Glutamatergic neuron (in vitro differentiated cells): ENCODE measurements at regions not wholly inside any gene's neighbourhood (a gene's known extent, or its start where the extent isn't known, plus 50 kb on each side); places are given as distances from the start of the nearest gene placed in this dataset.

ENCODE experiments used
- DNase-seq: peaks from one replicate; pipeline ENCODE4 v3.0.0; 2022
- H3K27ac Mint-ChIP-seq: one replicate; pipeline ENCODE4 v1.8.0; 2020; ENCODE audit warnings: mild to moderate bottlenecking, mixed read lengths, inconsistent platforms; ENCODE audit not compliant: unreplicated experiment
- H3K27me3 Mint-ChIP-seq: one replicate; pipeline ENCODE4 v1.8.0; 2020; ENCODE audit warnings: mild to moderate bottlenecking, moderate library complexity, mixed read lengths, inconsistent platforms; ENCODE audit not compliant: unreplicated experiment
- H3K36me3 Mint-ChIP-seq: one replicate; pipeline ENCODE4 v1.8.0; 2020; ENCODE audit warnings: mild to moderate bottlenecking, mixed read lengths, inconsistent platforms; ENCODE audit not compliant: unreplicated experiment
- H3K4me1 Mint-ChIP-seq: one replicate; pipeline ENCODE4 v1.8.0; 2020; ENCODE audit warnings: mild to moderate bottlenecking, low read depth, mixed read lengths, inconsistent platforms; ENCODE audit not compliant: unreplicated experiment
- H3K4me3 Mint-ChIP-seq: one replicate; pipeline ENCODE4 v1.8.0; 2020; ENCODE audit warnings: mild to moderate bottlenecking, mixed read lengths, inconsistent platforms; ENCODE audit not compliant: unreplicated experiment
- H3K9me3 Mint-ChIP-seq: one replicate; pipeline ENCODE4 v1.8.0; 2020; ENCODE audit warnings: mild to moderate bottlenecking, moderate library complexity, mixed read lengths, inconsistent platforms; ENCODE audit not compliant: unreplicated experiment
- TF ChIP-seq, protein P1 (sequence below): fragments of 200-600 bp; sonication (generic); IDR thresholded peaks from one replicate; pipeline ENCODE4 v1.5.0; 2021; ENCODE audit not compliant: partially characterized antibody, unreplicated experiment

DNA sequence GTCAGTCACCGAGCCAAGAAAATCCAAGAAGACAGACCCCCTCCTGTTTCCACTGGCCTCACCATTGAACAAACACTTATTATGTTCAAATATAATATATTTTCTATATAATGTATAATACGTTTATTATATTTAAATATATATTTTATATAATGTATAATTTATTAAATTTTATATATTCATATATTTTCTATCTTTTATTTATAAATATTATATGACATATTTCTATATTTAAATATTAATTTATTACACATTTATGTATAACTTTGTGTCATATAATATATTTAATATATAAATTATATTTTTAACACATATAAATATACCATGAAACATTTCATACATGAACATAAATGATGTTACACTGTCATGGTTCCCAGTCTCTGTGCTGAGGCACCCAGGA, 60.9 kb upstream of the RMDN2 start:
- Mint-ChIP-seq H3K4me3 (no peak overlapping the region), H3K36me3 (no peaks in the 10 kb centered on the region), H3K27ac (no peak overlapping the region), H3K9me3 (peaks cover 4% of the 10 kb centered on the region), H3K4me1 (no peaks in the 10 kb centered on the region), H3K27me3 (no peaks in the 10 kb centered on the region)
- no peak for DNase-seq
- TF ChIP-seq, protein P1, sequence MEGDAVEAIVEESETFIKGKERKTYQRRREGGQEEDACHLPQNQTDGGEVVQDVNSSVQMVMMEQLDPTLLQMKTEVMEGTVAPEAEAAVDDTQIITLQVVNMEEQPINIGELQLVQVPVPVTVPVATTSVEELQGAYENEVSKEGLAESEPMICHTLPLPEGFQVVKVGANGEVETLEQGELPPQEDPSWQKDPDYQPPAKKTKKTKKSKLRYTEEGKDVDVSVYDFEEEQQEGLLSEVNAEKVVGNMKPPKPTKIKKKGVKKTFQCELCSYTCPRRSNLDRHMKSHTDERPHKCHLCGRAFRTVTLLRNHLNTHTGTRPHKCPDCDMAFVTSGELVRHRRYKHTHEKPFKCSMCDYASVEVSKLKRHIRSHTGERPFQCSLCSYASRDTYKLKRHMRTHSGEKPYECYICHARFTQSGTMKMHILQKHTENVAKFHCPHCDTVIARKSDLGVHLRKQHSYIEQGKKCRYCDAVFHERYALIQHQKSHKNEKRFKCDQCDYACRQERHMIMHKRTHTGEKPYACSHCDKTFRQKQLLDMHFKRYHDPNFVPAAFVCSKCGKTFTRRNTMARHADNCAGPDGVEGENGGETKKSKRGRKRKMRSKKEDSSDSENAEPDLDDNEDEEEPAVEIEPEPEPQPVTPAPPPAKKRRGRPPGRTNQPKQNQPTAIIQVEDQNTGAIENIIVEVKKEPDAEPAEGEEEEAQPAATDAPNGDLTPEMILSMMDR, result no peak

DNA sequence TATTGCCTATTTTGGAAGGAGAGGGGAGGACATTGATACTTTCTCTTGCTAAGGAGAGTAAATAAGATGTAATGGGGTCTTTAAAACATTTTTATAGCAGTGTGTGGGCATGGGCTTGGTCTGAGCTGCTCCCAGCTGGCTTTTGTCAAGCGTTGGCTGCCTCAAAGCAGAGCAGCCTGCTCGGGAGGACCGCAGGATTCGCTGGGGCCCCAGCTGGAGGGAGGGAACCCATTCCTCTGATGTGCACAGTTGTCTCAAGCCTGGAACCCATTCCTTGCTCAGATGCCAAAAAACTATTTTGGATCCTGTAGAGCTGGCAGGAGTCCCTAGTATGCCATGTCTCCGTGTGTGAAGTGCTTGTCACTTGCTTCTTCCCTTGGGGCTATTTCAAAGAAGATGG, 59.4 kb upstream of the RMDN2 start:
- Mint-ChIP-seq H3K27me3 (no peaks in the 10 kb centered on the region), H3K27ac (no peak overlapping the region), H3K4me1 (no peaks in the 10 kb centered on the region), H3K36me3 (no peaks in the 10 kb centered on the region), H3K9me3 (peaks cover 4% of the 10 kb centered on the region), H3K4me3 (no peak overlapping the region)
- TF ChIP-seq, protein P1, result no peak
- DNase-seq, result no peak

GRCh38 chr2:37866171-37866934, 58.7 kb upstream of the RMDN2 start:
- no peak for DNase-seq
- Mint-ChIP-seq H3K4me1 (no peaks in the 10 kb centered on the region), H3K27ac (no peak overlapping the region), H3K4me3 (no peak overlapping the region), H3K9me3 (peaks cover 4% of the 10 kb centered on the region), H3K27me3 (no peaks in the 10 kb centered on the region), H3K36me3 (no peaks in the 10 kb centered on the region)
- TF ChIP-seq, protein P1, result no peak

DNA sequence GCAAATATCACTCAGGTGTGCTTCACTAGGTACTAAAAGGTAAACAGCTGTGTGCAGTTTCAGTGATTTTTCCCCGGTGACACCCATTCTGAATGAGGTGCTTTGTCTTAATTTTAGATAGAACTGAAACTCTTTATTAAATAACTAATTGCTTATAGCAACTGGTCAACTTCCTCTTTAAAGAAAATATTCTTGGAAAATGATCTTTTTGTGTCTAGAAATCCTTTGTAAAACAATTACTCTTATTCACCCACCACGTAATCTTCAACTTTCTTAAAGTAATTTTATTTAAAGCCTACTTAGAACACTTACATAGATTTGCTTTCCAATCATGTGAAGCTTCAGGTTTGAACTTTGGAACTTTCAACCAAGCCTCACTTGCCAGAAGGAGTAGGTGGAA, 57.9 kb upstream of the RMDN2 start:
- Mint-ChIP-seq H3K4me1 (peaks cover 3% of the 10 kb centered on the region), H3K4me3 (no peak overlapping the region), H3K9me3 (peaks cover 4% of the 10 kb centered on the region), H3K36me3 (no peaks in the 10 kb centered on the region), H3K27ac (no peak overlapping the region), H3K27me3 (no peaks in the 10 kb centered on the region)
- TF ChIP-seq, protein P1, result no peak
- DNase-seq, result no peak

DNA sequence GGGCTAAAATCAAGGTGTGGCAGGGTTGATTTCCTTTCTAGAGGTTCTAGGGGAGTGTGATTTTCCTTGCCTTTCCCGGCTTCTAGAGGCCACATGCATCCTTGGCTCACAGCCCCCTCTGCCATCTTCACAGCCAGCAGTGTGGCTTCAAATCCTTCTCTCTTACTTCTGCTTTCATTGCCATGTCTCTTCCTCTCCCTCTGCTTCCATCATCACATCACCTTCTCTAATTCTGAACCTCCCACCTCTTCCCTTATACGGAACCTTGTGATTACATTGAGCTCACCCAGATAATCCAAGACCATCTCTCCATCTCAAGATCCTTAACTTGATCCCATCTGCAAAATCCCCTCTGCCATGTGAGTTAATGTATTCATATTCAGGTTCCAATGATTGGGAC, 56.2 kb upstream of the RMDN2 start:
- Mint-ChIP-seq H3K36me3 (no peaks in the 10 kb centered on the region), H3K27ac (no peak overlapping the region), H3K4me1 (peaks cover 14% of the 10 kb centered on the region), H3K27me3 (peaks cover 3% of the 10 kb centered on the region), H3K4me3 (no peak overlapping the region), H3K9me3 (no peaks in the 10 kb centered on the region)
- DNase-seq, result no peak
- TF ChIP-seq, protein P1, result no peak
